PFSK-1 (cell line): ENCODE measurements at regions not wholly inside any gene's neighbourhood (a gene's known extent, or its start where the extent isn't known, plus 50 kb on each side); places are given as distances from the start of the nearest gene placed in this dataset.

Experiments
- POLR2AphosphoS5 ChIP-seq: IDR thresholded peaks from 2 replicates; pipeline ENCODE4 v1.6.1; 2012; ENCODE audit warnings: low read depth, mild to moderate bottlenecking, control low read depth, low read length, moderate library complexity
- TAF1 ChIP-seq: IDR thresholded peaks from 2 replicates; pipeline ENCODE4 v1.6.1; 2012; ENCODE audit warnings: low read length, control low read depth, borderline replicate concordance; ENCODE audit not compliant: insufficient read depth

GRCh38 chr3:127078626-127079025 lies 95.7 kb downstream of the PLXNA1 start:
- TF ChIP-seq POLR2AphosphoS5, result no peak
- no peak for TF ChIP-seq TAF1
